ENCODE measurements at regions not wholly inside any gene's neighbourhood (a gene's known extent, or its start where the extent isn't known, plus 50 kb on each side); places are given as distances from the start of the nearest gene placed in this dataset.

- Mint-ChIP-seq H3K27ac (no peak overlapping the region), H3K36me3 (no peaks in the 10 kb centered on the region), H3K9me3 (no peaks in the 10 kb centered on the region), H3K4me3 (no peak overlapping the region), H3K27me3 (ENCODE audit: low read depth) (peaks cover 5% of the 10 kb centered on the region), H3K4me1 (no peaks in the 10 kb centered on the region)
- no peak for TF ChIP-seq CTCF (IDR thresholded peaks at IDR 0.05; ENCODE audit: unreplicated experiment)
- DNase-seq (ENCODE audit: low spot score in 2 of 2, unreplicated experiment in 2 of 2), result no peak
These were observed 203.5 kb upstream of the TWIST2 start for GRCh38 chr2:238644095-238645081.

GRCh38 chr2:238645095-238645494, 202.8 kb upstream of the TWIST2 start:
- Mint-ChIP-seq H3K4me3 (no peak overlapping the region), H3K27ac (no peak overlapping the region), H3K27me3 (ENCODE audit: low read depth) (peaks cover 3% of the 10 kb centered on the region), H3K4me1 (no peaks in the 10 kb centered on the region), H3K36me3 (no peaks in the 10 kb centered on the region), H3K9me3 (no peaks in the 10 kb centered on the region)
- TF ChIP-seq CTCF (IDR thresholded peaks at IDR 0.05; ENCODE audit: unreplicated experiment), result no peak
- DNase-seq (ENCODE audit: low spot score in 2 of 2, unreplicated experiment in 2 of 2), result no peak

- no peaks in the 10 kb centered on the region for H3K4me1 Mint-ChIP-seq
- TF ChIP-seq CTCF (IDR thresholded peaks at IDR 0.05; ENCODE audit: unreplicated experiment), result no peak
- no peaks in the 10 kb centered on the region for H3K27me3 Mint-ChIP-seq (ENCODE audit: low read depth)
- H3K27ac Mint-ChIP-seq, result no peak overlapping the region
- H3K36me3 Mint-ChIP-seq, result no peaks in the 10 kb centered on the region
- H3K9me3 Mint-ChIP-seq, result no peaks in the 10 kb centered on the region
- DNase-seq (ENCODE audit: low spot score in 2 of 2, unreplicated experiment in 2 of 2), result no peak
- no peak overlapping the region for H3K4me3 Mint-ChIP-seq
These were observed 202.2 kb upstream of the TWIST2 start for GRCh38 chr2:238645716-238646115.

GRCh38 chr2:238646281-238646680, 201.6 kb upstream of the TWIST2 start:
- Mint-ChIP-seq H3K36me3 (no peaks in the 10 kb centered on the region), H3K4me3 (no peak overlapping the region), H3K4me1 (no peaks in the 10 kb centered on the region), H3K27ac (no peak overlapping the region), H3K27me3 (ENCODE audit: low read depth) (no peaks in the 10 kb centered on the region), H3K9me3 (no peaks in the 10 kb centered on the region)
- DNase-seq (ENCODE audit: low spot score in 2 of 2, unreplicated experiment in 2 of 2), result no peak
- no peak for TF ChIP-seq CTCF (IDR thresholded peaks at IDR 0.05; ENCODE audit: unreplicated experiment)

GRCh38 chr2:238646803-238647202, 201.1 kb upstream of the TWIST2 start:
- H3K9me3 Mint-ChIP-seq, result no peaks in the 10 kb centered on the region
- no peaks in the 10 kb centered on the region for H3K4me1 Mint-ChIP-seq
- H3K27me3 Mint-ChIP-seq (ENCODE audit: low read depth), result no peaks in the 10 kb centered on the region
- DNase-seq (ENCODE audit: low spot score in 2 of 2, unreplicated experiment in 2 of 2), result no peak
- no peak overlapping the region for H3K4me3 Mint-ChIP-seq
- no peaks in the 10 kb centered on the region for H3K36me3 Mint-ChIP-seq
- no peak overlapping the region for H3K27ac Mint-ChIP-seq
- TF ChIP-seq CTCF (IDR thresholded peaks at IDR 0.05; ENCODE audit: unreplicated experiment), result no peak
